H4 (cell line): ENCODE measurements at regions not wholly inside any gene's neighbourhood (a gene's known extent, or its start where the extent isn't known, plus 50 kb on each side); places are given as distances from the start of the nearest gene placed in this dataset.
"Not testable (repeated sequence)": the region's sequence is repeated elsewhere in the genome, so short reads cannot be mapped to it uniquely, and the experiment has no call there.

Source experiments
- DNase-seq: peaks from one replicate; pipeline ENCODE4 v3.0.0-alpha.2; 2015; ENCODE audit warnings: low spot score

- DNase-seq: no peak
Measured at GRCh38 chr9:71364186-71364955, 242.9 kb upstream of the TRPM3 start.

- DNase-seq: no peak
Measured at GRCh38 chr9:71363286-71363961, 242.0 kb upstream of the TRPM3 start.

GRCh38 chr9:71361357-71361756 lies 239.9 kb upstream of the TRPM3 start:
- DNase-seq: no peak

- no peak for DNase-seq
Measured at GRCh38 chr9:71357346-71357745, 235.9 kb upstream of the TRPM3 start.

GRCh38 chr9:71355884-71356283 lies 234.5 kb upstream of the TRPM3 start:
- no peak for DNase-seq

- peak; percentile 68 for DNase-seq
Measured at GRCh38 chr9:71353720-71354119, 232.3 kb upstream of the TRPM3 start.

GRCh38 chr9:71352837-71353236 lies 231.4 kb upstream of the TRPM3 start:
- no peak for DNase-seq

- no peak for DNase-seq
Measured at GRCh38 chr9:71349218-71349617, 227.8 kb upstream of the TRPM3 start.

- DNase-seq: no peak
Measured at GRCh38 chr9:71333321-71333720, 211.9 kb upstream of the TRPM3 start.

GRCh38 chr9:71331603-71332002 lies 210.2 kb upstream of the TRPM3 start:
- DNase-seq: no peak

- no peak for DNase-seq
Measured at GRCh38 chr9:71329873-71330272, 208.5 kb upstream of the TRPM3 start.

GRCh38 chr9:71326360-71326759 lies 204.9 kb upstream of the TRPM3 start:
- DNase-seq: no peak

- no peak for DNase-seq
Measured at GRCh38 chr9:71323357-71323756, 201.9 kb upstream of the TRPM3 start.

- no peak for DNase-seq
Measured at GRCh38 chr9:71322311-71322710, 200.9 kb upstream of the TRPM3 start.

- DNase-seq: no peak
Measured at GRCh38 chr9:71308454-71308853, 187.0 kb upstream of the TRPM3 start.

- DNase-seq: no peak
Measured at GRCh38 chr9:71306134-71306533, 184.7 kb upstream of the TRPM3 start.

GRCh38 chr9:71303351-71303750 lies 181.9 kb upstream of the TRPM3 start:
- DNase-seq: no peak

GRCh38 chr9:71302776-71303175 lies 181.4 kb upstream of the TRPM3 start:
- peak; percentile 4 for DNase-seq

GRCh38 chr9:71295928-71296327 lies 174.5 kb upstream of the TRPM3 start:
- DNase-seq: no peak

GRCh38 chr9:71286146-71286545 lies 164.7 kb upstream of the TRPM3 start:
- DNase-seq: no peak

- peak; percentile 68 for DNase-seq
Measured at GRCh38 chr9:71285191-71285656, 163.8 kb upstream of the TRPM3 start.

GRCh38 chr9:71282116-71282515 lies 160.7 kb upstream of the TRPM3 start:
- not testable (repeated sequence) for DNase-seq

- no peak for DNase-seq
Measured at GRCh38 chr9:71279151-71279739, 157.8 kb upstream of the TRPM3 start.
